Prostate gland (tissue), 2 donors: ENCODE measurements at regions not wholly inside any gene's neighbourhood (a gene's known extent, or its start where the extent isn't known, plus 50 kb on each side); places are given as distances from the start of the nearest gene placed in this dataset.

Experiments used
- DNase-seq: peaks from one replicate; pipeline ENCODE4 v3.0.0-alpha.2; 2019; ENCODE audit warnings: low spot score
- H3K27ac ChIP-seq, 2 donors: fragments of 200-600 bp; sonication (generic); 2 replicates each; pipeline ENCODE4 v1.5.1; 2017 to 2019
- H3K27me3 ChIP-seq: fragments of 200-600 bp; sonication (generic); replicated peaks from 2 replicates; pipeline ENCODE4 v1.5.1; 2019; ENCODE audit not compliant: insufficient read depth
- H3K36me3 ChIP-seq, 2 donors: fragments of 200-600 bp; sonication (generic); 1 replicate in 1 of 2; 2 replicates in 1 of 2; pipeline versions ENCODE4 v1.5.1 to v1.8.1; 2017 to 2019
- H3K4me1 ChIP-seq: fragments of 200-600 bp; sonication (generic); replicated peaks from 2 replicates; pipeline ENCODE4 v1.5.1; 2019
- H3K4me3 ChIP-seq, 2 donors: fragments of 200-600 bp; sonication (generic); 2 replicates each; pipeline ENCODE4 v1.5.1; 2017 to 2019
- H3K9me3 ChIP-seq: fragments of 200-600 bp; sonication (generic); 2 replicates; pipeline ENCODE4 v1.5.1; 2017
- CTCF ChIP-seq, 4 experiments: fragments of 200-600 bp in 2 of 4; fragments of 450-650 bp in 2 of 4; sonication (generic) in 2 of 4; IDR thresholded peaks; 1 replicate in 3 of 4; 2 replicates in 1 of 4; pipeline ENCODE4 v1.5.1; 2016 to 2019; ENCODE audit warnings: antibody characterized with exemption in 4 of 4, mild to moderate bottlenecking in 2 of 4, moderate library complexity in 2 of 4
- POLR2A ChIP-seq: fragments of 450-650 bp; IDR thresholded peaks from one replicate; pipeline ENCODE4 v1.6.1; 2016; ENCODE audit warnings: antibody characterized with exemption, mild to moderate bottlenecking
- POLR2AphosphoS5 ChIP-seq: sonication (generic); formaldehyde crosslinking; IDR thresholded peaks from one replicate; pipeline ENCODE4 v1.6.1; 2017; ENCODE audit warnings: antibody characterized with exemption
- WGBS: methylation state at CpG from one replicate; pipeline ENCODE4 v1.1.5; 2018; 5-methylcytosine and 5-hydroxymethylcytosine counted together
- intact Hi-C: fragments of 100-400 bp; cut with DNase I; formaldehyde crosslinking; loops from one replicate; pipeline ENCODE4 v1.14.2; 2022

GRCh38 chr2:161107265-161107664, 53.0 kb upstream of the TANK start:
- Histone ChIP-seq H3K4me3 (no peak overlapping the region), H3K36me3 (no peaks in the 10 kb centered on the region), H3K4me1 (no peaks in the 10 kb centered on the region), H3K9me3 (no peaks in the 10 kb centered on the region), H3K27me3 (no peaks in the 10 kb centered on the region), H3K27ac (no peak overlapping the region)
- WGBS, result 84% methylated on average over 1 of the region's 1 CpG
- TF ChIP-seq POLR2AphosphoS5 (no peak), POLR2A (no peak), CTCF (IDR thresholded peaks at IDR 0.05) (no peak)
- no peak for DNase-seq
- intact Hi-C loops, result no loop called here
